ENCODE measurements at regions not wholly inside any gene's neighbourhood (a gene's known extent, or its start where the extent isn't known, plus 50 kb on each side); places are given as distances from the start of the nearest gene placed in this dataset.

- H3K4me1 Mint-ChIP-seq (ENCODE audit: low read depth), result no peaks in the 10 kb centered on the region
- TF ChIP-seq, protein P1, sequence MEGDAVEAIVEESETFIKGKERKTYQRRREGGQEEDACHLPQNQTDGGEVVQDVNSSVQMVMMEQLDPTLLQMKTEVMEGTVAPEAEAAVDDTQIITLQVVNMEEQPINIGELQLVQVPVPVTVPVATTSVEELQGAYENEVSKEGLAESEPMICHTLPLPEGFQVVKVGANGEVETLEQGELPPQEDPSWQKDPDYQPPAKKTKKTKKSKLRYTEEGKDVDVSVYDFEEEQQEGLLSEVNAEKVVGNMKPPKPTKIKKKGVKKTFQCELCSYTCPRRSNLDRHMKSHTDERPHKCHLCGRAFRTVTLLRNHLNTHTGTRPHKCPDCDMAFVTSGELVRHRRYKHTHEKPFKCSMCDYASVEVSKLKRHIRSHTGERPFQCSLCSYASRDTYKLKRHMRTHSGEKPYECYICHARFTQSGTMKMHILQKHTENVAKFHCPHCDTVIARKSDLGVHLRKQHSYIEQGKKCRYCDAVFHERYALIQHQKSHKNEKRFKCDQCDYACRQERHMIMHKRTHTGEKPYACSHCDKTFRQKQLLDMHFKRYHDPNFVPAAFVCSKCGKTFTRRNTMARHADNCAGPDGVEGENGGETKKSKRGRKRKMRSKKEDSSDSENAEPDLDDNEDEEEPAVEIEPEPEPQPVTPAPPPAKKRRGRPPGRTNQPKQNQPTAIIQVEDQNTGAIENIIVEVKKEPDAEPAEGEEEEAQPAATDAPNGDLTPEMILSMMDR (IDR thresholded peaks at IDR 0.05), result no peak
- no peak for DNase-seq (ENCODE audit: low spot score)
- no peaks in the 10 kb centered on the region for H3K27me3 Mint-ChIP-seq (ENCODE audit: low read depth)
- no peaks in the 10 kb centered on the region for H3K36me3 Mint-ChIP-seq (ENCODE audit: low read depth)
- H3K4me3 Mint-ChIP-seq (ENCODE audit: unreplicated experiment), result no peak overlapping the region
- H3K9me3 Mint-ChIP-seq (ENCODE audit: low read depth), result peaks cover 15% of the 10 kb centered on the region
- H3K27ac Mint-ChIP-seq (ENCODE audit: unreplicated experiment), result no peak overlapping the region
These were observed 717.3 kb downstream of the MRPL39 start for GRCh38 chr21:24890021-24890420.

GRCh38 chr21:24881506-24881905 lies 725.8 kb downstream of the MRPL39 start:
- no peak overlapping the region for H3K4me3 Mint-ChIP-seq (ENCODE audit: unreplicated experiment)
- no peak overlapping the region for H3K27ac Mint-ChIP-seq (ENCODE audit: unreplicated experiment)
- peaks cover 40% of the 10 kb centered on the region for H3K9me3 Mint-ChIP-seq (ENCODE audit: low read depth)
- TF ChIP-seq, protein P1 (IDR thresholded peaks at IDR 0.05), result no peak
- H3K36me3 Mint-ChIP-seq (ENCODE audit: low read depth), result no peaks in the 10 kb centered on the region
- H3K4me1 Mint-ChIP-seq (ENCODE audit: low read depth), result no peaks in the 10 kb centered on the region
- no peak for DNase-seq (ENCODE audit: low spot score)
- H3K27me3 Mint-ChIP-seq (ENCODE audit: low read depth), result no peaks in the 10 kb centered on the region

DNA sequence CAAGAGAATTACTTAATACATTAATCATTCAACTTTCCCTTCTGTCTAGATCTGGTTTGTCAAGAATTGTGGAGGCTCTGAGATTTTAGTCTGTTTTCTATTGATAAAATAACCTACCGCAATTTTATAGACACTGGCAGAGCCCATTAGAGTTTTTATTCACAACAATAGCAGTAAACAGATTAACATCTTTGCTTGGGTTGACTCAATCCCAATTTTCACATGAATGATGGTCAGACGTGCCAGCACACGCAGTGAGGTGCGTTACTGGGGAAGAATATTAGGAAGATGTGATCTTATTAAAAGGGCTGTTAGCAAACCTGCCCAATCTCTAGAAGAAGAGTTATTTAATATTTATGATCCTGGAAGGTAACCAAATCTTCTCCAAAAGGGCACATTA lies 736.6 kb downstream of the MRPL39 start:
- Mint-ChIP-seq H3K4me1 (ENCODE audit: low read depth) (no peaks in the 10 kb centered on the region), H3K27ac (ENCODE audit: unreplicated experiment) (no peak overlapping the region), H3K36me3 (ENCODE audit: low read depth) (peaks cover 2% of the 10 kb centered on the region), H3K27me3 (ENCODE audit: low read depth) (no peaks in the 10 kb centered on the region), H3K9me3 (ENCODE audit: low read depth) (peaks cover 45% of the 10 kb centered on the region), H3K4me3 (ENCODE audit: unreplicated experiment) (no peak overlapping the region)
- TF ChIP-seq, protein P1 (IDR thresholded peaks at IDR 0.05), result no peak
- DNase-seq (ENCODE audit: low spot score), result no peak

- Mint-ChIP-seq H3K9me3 (ENCODE audit: low read depth) (peaks cover 50% of the 10 kb centered on the region), H3K36me3 (ENCODE audit: low read depth) (peaks cover 2% of the 10 kb centered on the region), H3K4me3 (ENCODE audit: unreplicated experiment) (no peak overlapping the region), H3K27ac (ENCODE audit: unreplicated experiment) (no peak overlapping the region), H3K4me1 (ENCODE audit: low read depth) (no peaks in the 10 kb centered on the region), H3K27me3 (ENCODE audit: low read depth) (no peaks in the 10 kb centered on the region)
- TF ChIP-seq, protein P1 (IDR thresholded peaks at IDR 0.05), result no peak
- DNase-seq (ENCODE audit: low spot score), result no peak
These were observed 737.4 kb downstream of the MRPL39 start for GRCh38 chr21:24869862-24870261.

DNA sequence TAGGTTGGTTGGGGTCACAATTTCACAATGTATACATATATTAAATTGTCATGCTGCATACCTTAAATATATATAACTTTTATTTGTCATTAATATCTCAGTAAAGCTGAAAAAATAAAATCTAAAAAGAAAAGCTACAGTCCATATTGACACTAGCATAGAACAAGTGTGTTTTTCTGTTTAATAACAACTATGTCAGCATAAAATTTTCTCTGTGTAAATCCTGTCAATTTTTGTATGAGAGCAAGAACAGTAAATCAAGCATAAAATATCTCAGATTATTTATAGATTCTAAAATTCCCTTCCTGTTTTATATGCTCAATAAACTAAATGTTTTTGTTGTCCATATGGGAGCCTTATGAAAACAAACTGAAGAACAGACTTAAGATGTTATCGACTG lies 739.2 kb downstream of the MRPL39 start:
- no peak for DNase-seq (ENCODE audit: low spot score)
- no peak overlapping the region for H3K4me3 Mint-ChIP-seq (ENCODE audit: unreplicated experiment)
- H3K4me1 Mint-ChIP-seq (ENCODE audit: low read depth), result no peaks in the 10 kb centered on the region
- H3K9me3 Mint-ChIP-seq (ENCODE audit: low read depth), result peaks cover 47% of the 10 kb centered on the region
- no peaks in the 10 kb centered on the region for H3K36me3 Mint-ChIP-seq (ENCODE audit: low read depth)
- H3K27ac Mint-ChIP-seq (ENCODE audit: unreplicated experiment), result no peak overlapping the region
- H3K27me3 Mint-ChIP-seq (ENCODE audit: low read depth), result no peaks in the 10 kb centered on the region
- TF ChIP-seq, protein P1 (IDR thresholded peaks at IDR 0.05), result no peak

Data from chondrocyte (in vitro differentiated cells).